ENCODE measurements at regions not wholly inside any gene's neighbourhood (a gene's known extent, or its start where the extent isn't known, plus 50 kb on each side); places are given as distances from the start of the nearest gene placed in this dataset.

- TF ChIP-seq HMGXB4 (CRISPR knock-in tag; IDR thresholded peaks at IDR 0.05; ENCODE audit: borderline replicate concordance) (no peak), CEBPB (IDR thresholded peaks at IDR 0.05) (no peak), ZSCAN20 (CRISPR knock-in tag; IDR thresholded peaks at IDR 0.05) (no peak), RNF2 (IDR thresholded peaks at IDR 0.05; ENCODE audit: borderline replicate concordance, low read depth) (no peak), EHF (CRISPR knock-in tag; IDR thresholded peaks at IDR 0.05) (no peak), EP300 (IDR thresholded peaks at IDR 0.05) (no peak)
Measured at GRCh38 chr1:218591966-218592365, 246.8 kb downstream of the TGFB2 start (continued).

GRCh38 chr1:218592688-218593087, 247.6 kb downstream of the TGFB2 start:
- Histone ChIP-seq H3K4me1 (no peaks in the 10 kb centered on the region), H3K9me3 (peaks cover 13% of the 10 kb centered on the region), H3K4me3 (no peak overlapping the region), H3K4me2 (no peak overlapping the region), H3K27ac (no peak overlapping the region)
- DNase-seq (ENCODE audit: low read depth in 1 of 2, low spot score in 1 of 2) (peak in 1 of 2 experiments; percentile 39), ATAC-seq (no peak), FAIRE-seq (peak; percentile 74)
- WGBS (ENCODE audit: missing lambda C conversion rate): 36% methylated on average over 2 of the region's 2 CpGs
- ChIA-PET CTCF (no interaction called here), POLR2A (interaction anchor here (1.2 kb wide), 1 partner anchor 94 kb away, joined by 4 read pairs; no protein-coding TSS in a partner anchor)
- TF ChIP-seq HOXA7 (CRISPR knock-in tag; IDR thresholded peaks at IDR 0.05) (no peak), GATA3 (IDR thresholded peaks at IDR 0.05; ENCODE audit: borderline replicate concordance) (peak; percentile 35; the same call in 1 of the 2 replicates)

GRCh38 chr1:218600968-218601367, 255.8 kb downstream of the TGFB2 start:
- Histone ChIP-seq H3K4me1 (peaks cover 7% of the 10 kb centered on the region; the same call in 1 of the 3 replicates), H3K4me2 (no peak overlapping the region), H3K9me3 (peaks cover 1% of the 10 kb centered on the region; the same call in 1 of the 3 replicates), H3K27ac (peak overlapping the region; percentile 41 to 59), H3K4me3 (no peak overlapping the region)
- ATAC-seq (no peak; a peak in 1 of 6 replicates), FAIRE-seq (no peak), DNase-seq (ENCODE audit: low read depth in 1 of 2, low spot score in 1 of 2) (peak in 1 of 2 experiments; percentile 20)
- ChIA-PET CTCF (no interaction called here), POLR2A (no interaction called here)
- TF ChIP-seq HDAC2 (IDR thresholded peaks at IDR 0.05) (no peak), RAD21 (conservative IDR thresholded peaks at IDR 0.05 in 1 of 2, IDR thresholded peaks at IDR 0.05 in 1 of 2) (no peak), SMC3 (IDR thresholded peaks at IDR 0.05) (no peak), FOSB (CRISPR knock-in tag; IDR thresholded peaks at IDR 0.05) (no peak), ELK1 (IDR thresholded peaks at IDR 0.05; ENCODE audit: low read depth, low read length) (no peak), ZNF302 (CRISPR knock-in tag; IDR thresholded peaks at IDR 0.05) (no peak), NR3C1 (IDR thresholded peaks at IDR 0.05) (no peak), HES2 (IDR thresholded peaks at IDR 0.05) (no peak), JUN (IDR thresholded peaks at IDR 0.05) (no peak), ATOH8 (CRISPR knock-in tag; IDR thresholded peaks at IDR 0.05; ENCODE audit: low read depth) (no peak), FOXS1 (CRISPR knock-in tag; IDR thresholded peaks at IDR 0.05) (no peak), KDM5A (IDR thresholded peaks at IDR 0.05) (no peak), NFE2L2 (conservative IDR thresholded peaks at IDR 0.05; ENCODE audit: low read length) (no peak), RNF2 (IDR thresholded peaks at IDR 0.05; ENCODE audit: borderline replicate concordance, low read depth) (no peak), SREBF2 (IDR thresholded peaks at IDR 0.05) (no peak)
- 81% methylated on average over 3 of the region's 3 CpGs for WGBS (ENCODE audit: missing lambda C conversion rate)
